Testis (tissue), 2 donors: ENCODE measurements at regions not wholly inside any gene's neighbourhood (a gene's known extent, or its start where the extent isn't known, plus 50 kb on each side); places are given as distances from the start of the nearest gene placed in this dataset.

Experiments used
- CTCF ChIP-seq, 3 experiments: fragments of 450-650 bp in 2 of 3; fragments of 200-600 bp in 1 of 3; sonication (generic) in 1 of 3; IDR thresholded peaks; one replicate each; pipeline ENCODE4 v1.5.1; 2016 to 2019; ENCODE audit warnings: antibody characterized with exemption in 3 of 3, mild to moderate bottlenecking in 2 of 3, moderate library complexity in 1 of 3
- POLR2A ChIP-seq: fragments of 450-650 bp; IDR thresholded peaks from one replicate; pipeline ENCODE4 v1.6.1; 2017; ENCODE audit warnings: antibody characterized with exemption, mild to moderate bottlenecking, moderate library complexity

- TF ChIP-seq CTCF (IDR thresholded peaks at IDR 0.05) (no peak), POLR2A (no peak)
These were observed 161.6 kb upstream of the TSLP start for GRCh38 chr5:110909950-110910349.
